Esophagus squamous epithelium (tissue), 4 donors: ENCODE measurements at regions not wholly inside any gene's neighbourhood (a gene's known extent, or its start where the extent isn't known, plus 50 kb on each side); places are given as distances from the start of the nearest gene placed in this dataset.

ENCODE experiments used
- CTCF ChIP-seq, 6 experiments: fragments of 450-650 bp in 4 of 6; fragments of 200-600 bp in 2 of 6; sonication (generic) in 2 of 6; IDR thresholded peaks; one replicate each; pipeline ENCODE4 v1.5.1; 2016 to 2019; ENCODE audit warnings: antibody characterized with exemption in 6 of 6, mild to moderate bottlenecking in 4 of 6, moderate library complexity in 4 of 6
- POLR2A ChIP-seq, 4 donors: fragments of 450-650 bp; IDR thresholded peaks; one replicate each; pipeline ENCODE4 v1.6.1; 2017; ENCODE audit warnings: antibody characterized with exemption in 4 of 4, mild to moderate bottlenecking in 4 of 4, moderate library complexity in 3 of 4

DNA sequence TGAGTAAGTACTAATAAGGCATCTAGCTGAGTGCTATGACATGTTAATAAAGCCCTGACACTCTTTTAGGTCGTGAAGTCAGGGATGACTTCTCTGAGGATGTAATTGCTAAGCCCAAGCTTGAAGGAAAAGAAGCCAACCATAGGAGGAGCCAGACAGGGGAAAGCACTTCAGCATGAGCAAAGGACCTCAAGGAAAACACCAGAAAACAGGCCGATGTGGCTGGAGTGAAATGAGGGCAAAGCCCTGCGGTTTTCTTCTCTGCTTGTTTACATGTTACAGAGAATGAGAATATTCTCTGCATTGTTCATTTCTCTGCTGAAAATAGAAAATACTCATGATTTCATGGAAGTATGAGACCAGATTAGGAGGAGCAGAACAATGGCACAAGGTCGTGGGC is 112.5 kb upstream of the ARHGAP28 start:
- no peak for TF ChIP-seq POLR2A (IDR thresholded peaks at IDR 0.05)
- TF ChIP-seq CTCF (IDR thresholded peaks at IDR 0.05): no peak
